Amniotic epithelial cell (primary cell): ENCODE measurements at regions not wholly inside any gene's neighbourhood (a gene's known extent, or its start where the extent isn't known, plus 50 kb on each side); places are given as distances from the start of the nearest gene placed in this dataset.

Experiments used
- DNase-seq: peaks from one replicate; pipeline ENCODE4 v3.0.0-alpha.2; 2010; ENCODE audit warnings: low read depth

GRCh38 chr16:5649762-5650743 is 552.5 kb upstream of the EEF2KMT start:
- no peak for DNase-seq

DNA sequence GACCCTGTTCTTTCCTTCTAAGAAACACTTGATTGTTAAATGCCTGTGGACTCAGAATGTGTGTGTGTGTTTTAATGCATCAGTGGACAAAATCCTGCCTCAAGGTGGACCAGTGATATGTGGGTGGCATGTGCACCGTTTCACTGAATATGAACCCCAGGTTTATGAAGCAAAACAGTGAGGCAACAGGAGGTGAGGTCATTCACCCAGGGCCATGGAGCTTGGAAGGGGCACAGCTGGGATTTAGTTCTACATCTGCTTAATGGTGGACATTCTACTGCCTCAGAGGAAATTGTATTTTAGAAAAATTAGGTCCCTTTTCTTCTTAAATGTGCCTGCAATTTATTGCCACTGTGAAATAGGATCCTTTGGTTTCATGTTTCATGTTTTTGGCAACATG is 549.5 kb upstream of the EEF2KMT start:
- no peak for DNase-seq

DNA sequence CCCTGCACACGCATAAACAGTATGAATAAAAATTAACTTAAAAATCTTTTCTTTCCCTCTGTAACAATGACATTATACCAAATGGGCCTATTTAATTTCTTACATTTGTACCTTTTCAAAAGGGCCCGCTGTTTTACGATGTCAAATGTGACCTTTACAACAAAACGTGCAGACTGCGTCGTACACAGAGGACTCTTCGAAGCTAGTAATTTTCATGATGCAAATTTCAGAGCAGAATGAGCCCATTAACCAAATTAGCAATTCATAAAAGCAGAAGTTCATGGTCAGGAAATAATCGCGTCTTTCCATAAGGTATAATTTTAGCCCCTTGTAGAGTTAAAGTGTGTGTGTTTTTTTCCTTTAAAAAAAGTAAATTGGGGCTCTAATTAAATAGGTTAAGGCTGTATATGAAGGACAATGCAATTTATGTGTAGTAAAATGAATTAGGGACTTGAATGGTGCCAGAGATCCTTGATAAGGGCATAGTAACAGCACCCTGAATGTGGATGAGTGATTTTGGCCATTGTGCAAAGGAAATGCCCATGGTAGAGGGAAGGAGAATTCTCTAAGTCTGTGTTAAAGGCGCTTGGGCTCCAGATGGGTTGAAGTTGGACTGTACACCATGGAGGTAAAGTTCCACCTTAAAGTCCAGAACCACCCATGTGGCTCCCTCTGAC is 546.4 kb upstream of the EEF2KMT start:
- no peak for DNase-seq

DNA sequence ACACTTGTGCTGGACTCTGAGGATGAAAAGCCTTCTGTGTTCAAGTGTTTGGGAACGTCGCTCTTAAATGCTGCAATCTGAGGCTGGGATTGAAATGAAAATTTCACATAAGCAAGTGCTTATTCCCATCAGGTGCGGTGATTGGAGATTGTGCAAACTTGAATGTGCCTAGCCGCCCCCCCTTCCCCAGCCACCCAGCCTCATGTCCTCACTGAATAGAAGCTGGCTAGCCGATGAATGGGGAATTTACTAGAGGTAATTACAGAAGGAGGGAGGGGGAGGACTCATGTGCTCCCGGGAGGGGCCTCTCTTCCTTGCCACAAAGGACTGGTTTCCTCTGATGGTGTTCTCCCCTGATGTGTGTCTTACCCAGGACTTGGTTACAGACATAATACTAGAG is 544.8 kb upstream of the EEF2KMT start:
- DNase-seq, result no peak

- DNase-seq, result no peak
Observed at GRCh38 chr16:5642011-5642410, 544.4 kb upstream of the EEF2KMT start.

DNA sequence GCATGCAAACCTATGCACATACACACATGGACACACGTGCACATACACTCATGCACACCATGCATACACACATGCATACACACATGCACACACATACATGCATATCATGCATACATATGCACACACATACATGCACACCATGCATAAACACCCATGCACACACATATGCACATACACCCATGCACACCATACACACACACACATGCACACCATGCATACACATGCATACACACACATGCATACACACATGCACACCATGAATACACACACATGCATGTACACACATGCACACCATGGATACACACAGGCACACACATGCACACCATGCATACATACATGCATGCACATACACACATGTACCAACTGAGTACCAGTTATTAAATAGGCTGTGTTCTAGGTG is 543.3 kb upstream of the EEF2KMT start:
- DNase-seq, result no peak

GRCh38 chr16:5639531-5639930 is 541.9 kb upstream of the EEF2KMT start:
- no peak for DNase-seq

- no peak for DNase-seq
Observed at GRCh38 chr16:5635331-5635730, 537.7 kb upstream of the EEF2KMT start.

- no peak for DNase-seq
Observed at GRCh38 chr16:5634666-5635180, 537.1 kb upstream of the EEF2KMT start.

DNA sequence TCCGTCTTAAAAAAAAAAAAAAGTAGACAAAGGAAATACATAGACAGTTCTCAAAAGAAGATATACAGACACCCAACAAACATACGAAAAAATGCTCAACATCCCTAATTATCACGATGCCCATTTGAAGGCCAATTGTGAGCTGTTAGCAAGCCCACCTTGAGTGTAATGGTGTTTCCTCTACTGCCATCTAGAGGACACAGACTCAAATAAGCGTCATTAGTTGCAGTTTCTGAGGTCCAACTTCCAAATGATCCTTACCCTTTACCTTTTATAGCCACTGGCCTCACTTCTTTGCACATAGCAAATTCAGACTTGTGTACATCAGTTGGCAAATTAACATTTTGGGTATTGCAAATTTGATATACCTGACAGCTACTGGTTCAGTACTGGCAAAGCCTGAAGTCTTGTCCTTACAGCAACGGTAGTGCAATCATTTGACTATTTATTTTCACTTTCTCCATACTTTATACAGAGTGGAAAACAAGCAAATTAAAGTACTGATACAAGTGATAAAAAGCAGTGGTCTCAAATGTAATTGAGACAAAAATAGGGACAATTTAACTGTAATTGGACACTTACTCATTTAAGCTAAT is 536.3 kb upstream of the EEF2KMT start:
- DNase-seq, result peak; percentile 3

DNA sequence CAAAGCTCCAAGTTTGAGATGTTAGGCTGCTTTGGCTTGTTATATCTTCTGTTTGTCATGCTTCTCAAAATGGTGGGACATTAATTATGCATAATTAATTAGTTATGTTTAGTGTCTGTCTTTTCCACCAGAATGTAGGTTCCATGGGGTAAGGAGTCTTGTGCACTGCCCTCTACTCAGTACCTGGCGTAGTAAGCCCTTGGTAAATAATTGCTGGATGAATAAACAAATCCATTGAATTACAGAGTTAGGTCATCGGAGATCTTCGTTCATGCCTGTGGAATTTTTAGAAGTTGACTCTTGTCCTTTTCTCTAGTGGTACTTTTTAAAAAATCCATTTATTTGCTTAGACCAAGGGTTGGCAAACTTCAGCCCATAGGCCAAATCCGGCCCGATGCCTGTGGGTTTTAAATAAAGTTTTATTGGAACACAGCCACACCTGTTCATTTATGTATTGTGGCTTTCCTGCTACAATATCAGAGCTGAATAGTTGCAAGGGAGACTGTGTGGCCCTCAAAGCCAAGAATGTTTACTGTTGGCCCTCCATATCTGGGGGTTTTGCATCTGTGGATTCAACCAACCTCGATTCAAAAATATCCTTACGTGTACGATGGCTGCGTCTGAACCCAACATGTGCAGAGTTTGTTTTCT is 524.8 kb upstream of the EEF2KMT start:
- DNase-seq, result no peak

- DNase-seq, result no peak
Observed at GRCh38 chr16:5621826-5622225, 524.2 kb upstream of the EEF2KMT start.

GRCh38 chr16:5619304-5619703 is 521.7 kb upstream of the EEF2KMT start:
- DNase-seq, result no peak

DNA sequence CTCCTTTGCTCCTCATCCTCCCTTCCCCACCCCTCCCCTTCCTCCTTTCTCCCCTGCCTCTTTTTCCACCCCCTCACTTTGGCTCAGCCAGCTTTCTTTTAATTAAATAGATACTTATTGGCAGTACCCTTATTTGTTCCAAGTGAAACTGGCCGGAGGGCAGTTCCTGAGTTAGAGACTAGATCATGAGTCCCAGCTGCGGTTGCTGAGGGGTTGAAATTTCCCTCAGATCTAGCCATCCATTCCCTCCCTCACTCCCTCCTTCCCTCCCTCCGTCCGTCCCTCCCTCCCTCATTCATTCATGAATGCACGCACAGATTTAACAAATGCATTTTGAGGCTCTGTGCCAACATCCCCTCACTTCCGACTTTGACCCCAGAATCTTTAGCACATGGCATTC is 519.2 kb upstream of the EEF2KMT start:
- DNase-seq, result no peak

DNA sequence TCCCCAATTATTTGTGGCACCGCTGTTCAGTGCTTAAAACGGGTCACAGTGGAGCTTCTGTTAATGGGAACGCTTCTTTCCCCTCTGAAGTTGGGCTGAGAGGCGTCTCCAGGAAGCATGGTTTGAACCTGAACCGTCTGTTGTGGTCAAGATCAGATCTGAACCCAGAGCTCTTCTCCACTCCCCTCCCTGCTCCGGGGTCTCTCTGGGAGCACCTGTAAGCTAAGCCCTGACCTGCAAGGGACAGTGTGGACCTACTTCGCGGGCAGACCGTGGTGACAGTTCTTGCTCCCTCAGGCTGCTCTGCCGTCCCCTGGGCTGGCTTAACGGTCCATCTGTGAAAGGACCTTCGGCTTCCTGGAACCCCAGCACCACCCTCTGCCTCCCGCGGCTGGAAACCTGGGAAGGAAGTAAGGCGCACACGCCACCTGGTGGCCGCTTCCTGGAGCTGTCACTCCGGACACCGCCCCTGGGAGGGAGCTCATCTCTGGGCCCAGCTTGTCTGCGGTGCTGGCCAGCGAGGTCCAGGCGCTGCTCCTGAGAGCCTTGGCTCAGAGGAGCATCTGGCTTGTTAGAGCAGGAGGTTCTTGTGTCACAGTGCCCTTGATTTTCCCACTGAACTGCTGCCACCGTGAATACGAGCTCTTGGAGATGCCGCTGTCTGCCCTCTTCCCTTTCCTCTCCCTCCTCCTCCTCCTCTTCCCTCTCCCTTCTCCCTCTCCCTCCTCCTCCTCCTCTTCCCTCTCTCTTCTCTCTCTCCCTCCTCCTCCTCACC is 518.5 kb upstream of the EEF2KMT start:
- no peak for DNase-seq

- no peak for DNase-seq
Observed at GRCh38 chr16:5607169-5607568, 509.6 kb upstream of the EEF2KMT start.

- no peak for DNase-seq
Observed at GRCh38 chr16:5605404-5605803, 507.8 kb upstream of the EEF2KMT start.

GRCh38 chr16:5604770-5605169 is 507.2 kb upstream of the EEF2KMT start:
- no peak for DNase-seq

- no peak for DNase-seq
Observed at GRCh38 chr16:5603836-5604235, 506.2 kb upstream of the EEF2KMT start.

DNA sequence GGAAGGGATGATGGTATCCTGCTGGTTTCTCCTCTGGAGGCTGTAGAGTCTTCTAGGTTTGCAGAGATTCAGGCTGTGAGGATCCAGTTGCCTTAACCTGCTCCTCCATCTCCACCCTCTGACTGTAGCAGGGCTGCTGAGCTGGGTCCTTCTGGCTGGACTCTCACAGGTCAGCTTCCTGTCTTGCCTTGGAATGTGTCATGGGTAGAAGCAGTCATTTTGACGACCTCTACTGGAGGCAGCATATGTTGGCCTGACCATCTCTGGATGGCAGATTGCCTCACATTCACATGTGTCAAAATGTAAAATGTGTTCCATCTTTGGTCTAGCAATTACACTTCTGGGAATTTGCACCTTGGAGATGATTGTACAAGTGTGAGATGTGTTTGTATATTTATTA is 504.4 kb upstream of the EEF2KMT start:
- no peak for DNase-seq

GRCh38 chr16:5598793-5599192 is 501.2 kb upstream of the EEF2KMT start:
- DNase-seq, result no peak
